Progenitor cell of endocrine pancreas (in vitro differentiated cells): ENCODE measurements at regions not wholly inside any gene's neighbourhood (a gene's known extent, or its start where the extent isn't known, plus 50 kb on each side); places are given as distances from the start of the nearest gene placed in this dataset.

ENCODE experiments used
- DNase-seq: peaks from one replicate; pipeline ENCODE4 v3.0.0; 2021; ENCODE audit warnings: low spot score; ENCODE audit not compliant: unreplicated experiment
- H3K27ac Mint-ChIP-seq: 2 replicates; pipeline ENCODE4 v1.8.0; 2021; ENCODE audit warnings: mild to moderate bottlenecking, moderate library complexity, mixed read lengths
- H3K27me3 Mint-ChIP-seq: 2 replicates; pipeline ENCODE4 v1.8.0; 2021; ENCODE audit warnings: mixed read lengths
- H3K36me3 Mint-ChIP-seq: 2 replicates; pipeline ENCODE4 v1.8.0; 2022; ENCODE audit warnings: mixed read lengths; ENCODE audit not compliant: insufficient read depth
- H3K4me1 Mint-ChIP-seq: 2 replicates; pipeline ENCODE4 v1.8.0; 2021; ENCODE audit warnings: low read depth, mixed read lengths
- H3K4me3 Mint-ChIP-seq: 2 replicates; pipeline ENCODE4 v1.8.0; 2021; ENCODE audit warnings: low read depth, mild to moderate bottlenecking, moderate library complexity, mixed read lengths
- H3K9me3 Mint-ChIP-seq: 2 replicates; pipeline ENCODE4 v1.8.0; 2021; ENCODE audit warnings: low read depth, mixed read lengths
- TF ChIP-seq, protein P1 (sequence below): fragments of 200-600 bp; sonication (generic); IDR thresholded peaks from one replicate; pipeline ENCODE4 v1.5.0; 2021; ENCODE audit warnings: antibody characterized with exemption, mild to moderate bottlenecking; ENCODE audit not compliant: unreplicated experiment

DNA sequence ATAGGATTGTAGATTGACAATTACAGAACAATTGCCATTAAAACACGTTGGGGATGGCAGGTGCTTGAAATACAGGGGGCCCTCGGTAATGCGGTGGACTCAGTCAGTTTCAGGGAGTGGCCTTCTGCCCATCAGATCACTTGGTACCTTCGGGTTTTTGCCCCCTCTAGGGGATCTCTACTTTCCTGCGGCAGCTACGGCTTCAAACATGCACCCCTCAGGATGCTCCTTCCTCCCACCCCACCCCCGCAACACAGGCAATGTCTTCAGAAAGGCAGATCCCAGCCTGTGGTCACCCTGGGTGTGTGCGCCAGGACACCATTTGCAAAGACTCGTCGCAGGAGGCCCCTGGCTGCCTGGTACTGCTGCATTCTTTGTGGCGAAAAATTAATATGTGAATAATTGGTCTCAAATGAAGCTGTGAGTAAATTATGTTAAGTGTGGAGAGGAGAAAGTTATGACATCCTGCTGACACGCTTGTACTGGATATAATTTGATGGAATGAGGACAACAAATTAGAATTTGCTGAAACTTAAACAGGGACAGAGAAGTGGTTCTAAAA lies 431.0 kb upstream of the MKI67 start:
- H3K27ac Mint-ChIP-seq, result no peak overlapping the region
- no peaks in the 10 kb centered on the region for H3K4me1 Mint-ChIP-seq
- no peak for DNase-seq
- no peak overlapping the region for H3K4me3 Mint-ChIP-seq
- H3K27me3 Mint-ChIP-seq, result peaks cover 27% of the 10 kb centered on the region
- TF ChIP-seq, protein P1, sequence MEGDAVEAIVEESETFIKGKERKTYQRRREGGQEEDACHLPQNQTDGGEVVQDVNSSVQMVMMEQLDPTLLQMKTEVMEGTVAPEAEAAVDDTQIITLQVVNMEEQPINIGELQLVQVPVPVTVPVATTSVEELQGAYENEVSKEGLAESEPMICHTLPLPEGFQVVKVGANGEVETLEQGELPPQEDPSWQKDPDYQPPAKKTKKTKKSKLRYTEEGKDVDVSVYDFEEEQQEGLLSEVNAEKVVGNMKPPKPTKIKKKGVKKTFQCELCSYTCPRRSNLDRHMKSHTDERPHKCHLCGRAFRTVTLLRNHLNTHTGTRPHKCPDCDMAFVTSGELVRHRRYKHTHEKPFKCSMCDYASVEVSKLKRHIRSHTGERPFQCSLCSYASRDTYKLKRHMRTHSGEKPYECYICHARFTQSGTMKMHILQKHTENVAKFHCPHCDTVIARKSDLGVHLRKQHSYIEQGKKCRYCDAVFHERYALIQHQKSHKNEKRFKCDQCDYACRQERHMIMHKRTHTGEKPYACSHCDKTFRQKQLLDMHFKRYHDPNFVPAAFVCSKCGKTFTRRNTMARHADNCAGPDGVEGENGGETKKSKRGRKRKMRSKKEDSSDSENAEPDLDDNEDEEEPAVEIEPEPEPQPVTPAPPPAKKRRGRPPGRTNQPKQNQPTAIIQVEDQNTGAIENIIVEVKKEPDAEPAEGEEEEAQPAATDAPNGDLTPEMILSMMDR, result no peak
- H3K36me3 Mint-ChIP-seq, result no peaks in the 10 kb centered on the region
- H3K9me3 Mint-ChIP-seq, result peaks cover 6% of the 10 kb centered on the region

DNA sequence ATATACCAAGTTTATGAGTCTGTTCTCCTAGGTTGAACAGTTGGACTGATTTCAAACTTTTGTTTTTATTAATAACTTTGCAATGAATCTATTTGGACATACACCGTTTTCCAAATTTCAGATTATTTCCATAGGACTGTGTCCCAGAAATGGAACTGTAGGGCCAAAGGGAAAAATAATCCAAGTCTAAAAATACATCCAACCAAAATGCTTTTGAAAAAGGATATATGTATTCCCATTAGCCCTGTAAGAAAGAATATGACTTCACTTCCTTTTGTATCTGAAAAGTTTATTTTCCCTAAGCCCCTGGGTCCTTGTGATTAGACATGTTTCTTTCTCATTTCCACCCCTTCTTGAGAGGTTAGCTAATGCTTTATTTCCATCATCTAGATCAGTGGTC lies 434.2 kb upstream of the MKI67 start:
- no peak overlapping the region for H3K27ac Mint-ChIP-seq
- no peak for DNase-seq
- H3K4me1 Mint-ChIP-seq, result no peaks in the 10 kb centered on the region
- H3K36me3 Mint-ChIP-seq, result no peaks in the 10 kb centered on the region
- TF ChIP-seq, protein P1, result no peak
- peaks cover 19% of the 10 kb centered on the region for H3K27me3 Mint-ChIP-seq
- no peak overlapping the region for H3K4me3 Mint-ChIP-seq
- peaks cover 6% of the 10 kb centered on the region for H3K9me3 Mint-ChIP-seq

DNA sequence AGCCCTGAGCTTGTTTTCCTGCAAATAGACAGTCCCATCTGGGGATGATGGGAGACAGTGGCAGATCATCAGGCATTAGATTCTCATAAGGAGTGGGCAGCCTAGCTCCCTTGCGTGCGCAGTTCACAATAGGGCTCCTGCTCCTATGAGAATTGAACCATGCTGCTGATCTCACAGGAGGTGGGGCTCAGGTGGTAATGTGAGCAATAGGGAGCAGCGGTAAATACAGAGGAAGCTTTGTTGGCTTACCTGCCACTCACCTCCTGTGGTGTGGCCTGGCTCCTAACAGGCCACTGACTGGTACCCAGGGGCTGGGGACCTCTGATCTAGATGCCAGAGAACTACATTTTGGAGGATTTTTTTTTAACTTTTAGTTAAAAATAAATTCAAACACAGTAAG lies 434.8 kb upstream of the MKI67 start:
- TF ChIP-seq, protein P1, result no peak
- peaks cover 6% of the 10 kb centered on the region for H3K9me3 Mint-ChIP-seq
- no peak overlapping the region for H3K4me3 Mint-ChIP-seq
- H3K27ac Mint-ChIP-seq, result no peak overlapping the region
- H3K4me1 Mint-ChIP-seq, result no peaks in the 10 kb centered on the region
- H3K27me3 Mint-ChIP-seq, result peaks cover 16% of the 10 kb centered on the region
- no peak for DNase-seq
- no peaks in the 10 kb centered on the region for H3K36me3 Mint-ChIP-seq

DNA sequence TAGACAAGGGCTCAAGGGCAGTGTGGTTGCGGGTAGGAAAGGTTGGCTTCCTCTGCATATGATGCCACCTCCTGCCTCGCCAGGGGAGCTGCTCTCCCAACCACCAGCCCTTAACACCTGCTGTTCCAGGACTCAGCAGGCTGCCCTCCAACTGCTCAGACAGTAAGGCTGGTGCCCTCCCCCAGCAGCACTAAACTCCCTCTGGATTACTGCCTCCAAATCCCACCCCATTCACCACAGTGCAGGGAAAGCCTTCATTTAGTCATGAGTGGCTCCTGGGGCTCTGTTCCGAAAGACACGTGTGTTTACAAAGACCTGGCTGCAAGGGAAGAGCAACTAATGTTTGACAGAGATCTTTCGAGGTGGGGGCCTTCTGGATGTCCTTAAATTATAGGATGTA lies 437.2 kb upstream of the MKI67 start:
- TF ChIP-seq, protein P1, result no peak
- Mint-ChIP-seq H3K27ac (no peak overlapping the region), H3K27me3 (peaks cover 23% of the 10 kb centered on the region), H3K36me3 (no peaks in the 10 kb centered on the region), H3K4me1 (no peaks in the 10 kb centered on the region), H3K9me3 (peaks cover 6% of the 10 kb centered on the region), H3K4me3 (no peak overlapping the region)
- DNase-seq, result no peak

DNA sequence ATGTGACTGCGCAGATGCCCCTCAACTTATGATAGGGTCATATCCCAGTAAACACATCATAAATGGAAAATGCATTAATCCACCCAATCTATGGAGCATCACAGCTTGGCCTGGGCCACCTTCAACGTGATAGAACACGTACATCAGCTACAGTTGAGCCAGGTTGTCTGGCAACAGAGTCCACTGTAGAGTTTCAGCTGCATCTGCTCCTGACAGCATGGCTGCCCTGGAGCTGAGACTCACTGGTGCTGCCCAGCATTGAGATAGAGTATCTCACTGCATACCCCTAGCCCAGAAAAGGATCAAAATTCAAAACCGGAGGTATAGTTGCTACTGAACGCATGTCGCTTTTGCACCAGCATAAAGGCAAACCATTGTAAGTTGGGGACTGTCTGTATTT lies 437.7 kb upstream of the MKI67 start:
- Mint-ChIP-seq H3K27ac (no peak overlapping the region), H3K36me3 (no peaks in the 10 kb centered on the region), H3K4me3 (no peak overlapping the region), H3K4me1 (no peaks in the 10 kb centered on the region), H3K27me3 (peaks cover 26% of the 10 kb centered on the region), H3K9me3 (peaks cover 6% of the 10 kb centered on the region)
- TF ChIP-seq, protein P1, result no peak
- DNase-seq, result no peak
